ENCODE measurements at regions not wholly inside any gene's neighbourhood (a gene's known extent, or its start where the extent isn't known, plus 50 kb on each side); places are given as distances from the start of the nearest gene placed in this dataset.

DNA sequence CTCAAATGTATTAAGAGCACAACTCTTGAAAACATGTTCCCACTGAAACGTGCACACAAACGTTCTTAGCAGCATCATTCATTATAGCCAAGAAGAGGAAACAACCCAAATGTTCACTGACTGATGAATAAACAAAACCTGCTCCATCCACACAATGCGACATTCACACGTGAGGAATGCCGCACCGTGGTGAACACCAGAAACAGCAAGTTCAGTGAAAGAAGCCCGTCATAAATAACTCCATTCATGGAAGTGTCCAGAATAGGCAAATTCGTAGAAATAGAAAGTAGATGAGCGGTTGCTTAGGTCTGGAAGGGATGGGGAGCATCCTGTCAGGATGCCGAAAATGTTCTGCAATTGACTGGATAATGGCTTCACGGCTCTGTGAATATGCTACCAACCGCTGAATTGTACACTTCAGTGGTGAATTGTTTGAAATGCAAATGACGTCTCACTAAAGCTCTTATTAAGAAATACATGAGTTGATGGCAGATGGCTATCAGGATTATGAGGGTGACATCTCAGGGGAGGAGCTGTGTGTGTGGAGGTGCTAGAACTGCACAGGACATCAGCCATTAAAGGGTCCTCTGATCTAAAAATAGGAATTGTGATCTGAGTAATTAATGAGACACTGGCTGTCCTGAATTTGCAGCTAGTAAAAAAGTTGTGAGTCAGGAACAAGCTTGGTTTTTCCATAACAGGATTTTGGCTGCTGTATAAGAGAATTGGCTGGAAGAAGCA, 771.0 kb downstream of the KCNJ18 start:
- no peaks in the 10 kb centered on the region for H3K36me3 ChIP-seq (ENCODE audit: low read depth)
- H3K4me1 ChIP-seq (replicated peaks; ENCODE audit: insufficient read depth) = no peaks in the 10 kb centered on the region
- no peak for DNase-seq
- no peaks in the 10 kb centered on the region for H3K9me2 ChIP-seq (ENCODE audit: insufficient read depth)
- BruUV-seq (replicated peaks) = no TSS peak
- no peaks in the 10 kb centered on the region for H3K79me2 ChIP-seq (ENCODE audit: low read depth)
- H3F3A ChIP-seq (ENCODE audit: insufficient read depth, low read depth) = no peaks in the 10 kb centered on the region
- no peak overlapping the region for H2AFZ ChIP-seq
- CTCF ChIA-PET = no interaction called here
- H4K20me1 ChIP-seq (ENCODE audit: insufficient read depth) = no peaks in the 10 kb centered on the region
- no peak overlapping the region for H3K4me3 ChIP-seq
- TF ChIP-seq, protein P1, sequence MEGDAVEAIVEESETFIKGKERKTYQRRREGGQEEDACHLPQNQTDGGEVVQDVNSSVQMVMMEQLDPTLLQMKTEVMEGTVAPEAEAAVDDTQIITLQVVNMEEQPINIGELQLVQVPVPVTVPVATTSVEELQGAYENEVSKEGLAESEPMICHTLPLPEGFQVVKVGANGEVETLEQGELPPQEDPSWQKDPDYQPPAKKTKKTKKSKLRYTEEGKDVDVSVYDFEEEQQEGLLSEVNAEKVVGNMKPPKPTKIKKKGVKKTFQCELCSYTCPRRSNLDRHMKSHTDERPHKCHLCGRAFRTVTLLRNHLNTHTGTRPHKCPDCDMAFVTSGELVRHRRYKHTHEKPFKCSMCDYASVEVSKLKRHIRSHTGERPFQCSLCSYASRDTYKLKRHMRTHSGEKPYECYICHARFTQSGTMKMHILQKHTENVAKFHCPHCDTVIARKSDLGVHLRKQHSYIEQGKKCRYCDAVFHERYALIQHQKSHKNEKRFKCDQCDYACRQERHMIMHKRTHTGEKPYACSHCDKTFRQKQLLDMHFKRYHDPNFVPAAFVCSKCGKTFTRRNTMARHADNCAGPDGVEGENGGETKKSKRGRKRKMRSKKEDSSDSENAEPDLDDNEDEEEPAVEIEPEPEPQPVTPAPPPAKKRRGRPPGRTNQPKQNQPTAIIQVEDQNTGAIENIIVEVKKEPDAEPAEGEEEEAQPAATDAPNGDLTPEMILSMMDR (conservative IDR thresholded peaks at IDR 0.05) = no peak
- no peak for TF ChIP-seq EZH2 (IDR thresholded peaks at IDR 0.05; ENCODE audit: low read depth)
- POLR2A ChIA-PET (ENCODE audit: unreplicated experiment) = no interaction called here
- H3K27ac ChIP-seq = no peak overlapping the region
- intact Hi-C loops (cut with micrococcal nuclease; ENCODE audit: unreplicated experiment) = no loop called here
- H3K27me3 ChIP-seq (ENCODE audit: insufficient read depth, low read depth) = peaks cover 44% of the 10 kb centered on the region
- H3K9me3 ChIP-seq (ENCODE audit: insufficient read depth, low read depth) = no peaks in the 10 kb centered on the region
- no peak overlapping the region for H3K4me2 ChIP-seq

GRCh38 chr17:22464041-22464440, 771.7 kb downstream of the KCNJ18 start:
- no peaks in the 10 kb centered on the region for H3F3A ChIP-seq (ENCODE audit: insufficient read depth, low read depth)
- CTCF ChIA-PET = no interaction called here
- H3K79me2 ChIP-seq (ENCODE audit: low read depth) = no peaks in the 10 kb centered on the region
- H3K4me2 ChIP-seq = no peak overlapping the region
- peaks cover 43% of the 10 kb centered on the region for H3K27me3 ChIP-seq (ENCODE audit: insufficient read depth, low read depth)
- no peaks in the 10 kb centered on the region for H3K4me1 ChIP-seq (replicated peaks; ENCODE audit: insufficient read depth)
- H4K20me1 ChIP-seq (ENCODE audit: insufficient read depth) = no peaks in the 10 kb centered on the region
- POLR2A ChIA-PET (ENCODE audit: unreplicated experiment) = no interaction called here
- H3K36me3 ChIP-seq (ENCODE audit: low read depth) = no peaks in the 10 kb centered on the region
- no peak overlapping the region for H3K4me3 ChIP-seq
- H3K9me2 ChIP-seq (ENCODE audit: insufficient read depth) = no peaks in the 10 kb centered on the region
- TF ChIP-seq, protein P1 (conservative IDR thresholded peaks at IDR 0.05) = no peak
- no peak for TF ChIP-seq EZH2 (IDR thresholded peaks at IDR 0.05; ENCODE audit: low read depth)
- BruUV-seq (replicated peaks) = no TSS peak
- no peaks in the 10 kb centered on the region for H3K9me3 ChIP-seq (ENCODE audit: insufficient read depth, low read depth)
- no peak overlapping the region for H3K27ac ChIP-seq
- no peak overlapping the region for H2AFZ ChIP-seq
- intact Hi-C loops (cut with micrococcal nuclease; ENCODE audit: unreplicated experiment) = no loop called here
- no peak for DNase-seq

DNA sequence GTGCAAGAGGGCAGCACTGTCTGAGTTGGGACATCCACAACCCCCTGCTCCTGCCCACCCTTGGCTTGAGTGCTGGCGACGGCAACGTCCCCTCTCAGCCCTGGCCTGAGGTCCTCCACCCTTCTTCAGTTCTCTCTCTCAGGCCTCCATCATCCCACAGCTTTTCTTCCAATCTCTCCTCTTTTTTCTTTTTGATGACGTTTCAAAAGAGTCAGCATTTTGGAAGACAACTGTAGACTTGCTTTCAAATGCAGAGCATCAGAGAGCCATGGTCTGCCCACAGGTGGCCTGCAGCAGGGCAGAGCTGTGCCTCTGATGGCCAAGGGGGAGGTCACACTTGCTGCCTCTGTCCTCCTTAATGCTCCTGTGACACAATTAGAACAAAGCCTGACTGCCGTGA, 775.4 kb downstream of the KCNJ18 start:
- H3K9me2 ChIP-seq (ENCODE audit: insufficient read depth) = no peaks in the 10 kb centered on the region
- H2AFZ ChIP-seq = no peak overlapping the region
- no peaks in the 10 kb centered on the region for H3K79me2 ChIP-seq (ENCODE audit: low read depth)
- POLR2A ChIA-PET (ENCODE audit: unreplicated experiment) = no interaction called here
- H3K4me3 ChIP-seq = no peak overlapping the region
- CTCF ChIA-PET = no interaction called here
- peaks cover 16% of the 10 kb centered on the region for H3K27me3 ChIP-seq (ENCODE audit: insufficient read depth, low read depth)
- no peak overlapping the region for H3K27ac ChIP-seq
- H4K20me1 ChIP-seq (ENCODE audit: insufficient read depth) = no peaks in the 10 kb centered on the region
- H3K4me1 ChIP-seq (replicated peaks; ENCODE audit: insufficient read depth) = no peaks in the 10 kb centered on the region
- no peaks in the 10 kb centered on the region for H3K36me3 ChIP-seq (ENCODE audit: low read depth)
- intact Hi-C loops (cut with micrococcal nuclease; ENCODE audit: unreplicated experiment) = no loop called here
- no peak for DNase-seq
- H3F3A ChIP-seq (ENCODE audit: insufficient read depth, low read depth) = no peaks in the 10 kb centered on the region
- no TSS peak for BruUV-seq (replicated peaks)
- TF ChIP-seq, protein P1 (conservative IDR thresholded peaks at IDR 0.05) = no peak
- no peak for TF ChIP-seq EZH2 (IDR thresholded peaks at IDR 0.05; ENCODE audit: low read depth)
- no peak overlapping the region for H3K4me2 ChIP-seq
- H3K9me3 ChIP-seq (ENCODE audit: insufficient read depth, low read depth) = no peaks in the 10 kb centered on the region
